HepG2 (cell line): ENCODE measurements at regions not wholly inside any gene's neighbourhood (a gene's known extent, or its start where the extent isn't known, plus 50 kb on each side); places are given as distances from the start of the nearest gene placed in this dataset.

Experiments
- ATAC-seq: fragments of 200-7000 bp; cut with Tn5 transposase; 3 replicates; pipeline ENCODE4 v1.9.1; 2020; ENCODE audit warnings: mild to moderate bottlenecking, moderate library complexity
- BruUV-seq: library from RNA; stranded (reverse); fragments of 400-500 nt; replicated peaks from 2 replicates; lab custom pipeline; 2021; lab: Mats Ljungman, UMichigan
- CTCF ChIA-PET: fragments of 300-600 bp; formaldehyde crosslinking; extraction: SDS; loops from one replicate; lab custom pipeline; 2021; ENCODE audit warnings: low total read pairs, inconsistent platforms, low intra/inter-chr PET ratio; lab: Yijun Ruan, JAX
- POLR2A ChIA-PET: fragments of 350-600 bp; sonication (Branson Sonifier 250); formaldehyde crosslinking; loops from one replicate; lab custom pipeline; 2020; ENCODE audit warnings: antibody characterized with exemption, inconsistent platforms; lab: Yijun Ruan, JAX
- DNase-seq: peaks from one replicate; pipeline ENCODE4 v3.0.0-alpha.2; 2015; ENCODE audit warnings: low spot score
- FAIRE-seq: peaks from 3 replicates; lab custom pipeline; 2011; peaks lifted over from hg19 to GRCh38; lab: Jason Lieb, UNC
- H2AFZ ChIP-seq: one replicate; pipeline ENCODE4 v1.6.1; 2011; ENCODE audit warnings: low read length, inconsistent platforms
- H3K27ac ChIP-seq: fragments of 300-600 bp; 3 replicates; pipeline ENCODE4 v1.8.0; 2011; ENCODE audit warnings: mixed run types, mild to moderate bottlenecking, mixed read lengths, low read length, inconsistent platforms; ENCODE audit not compliant: insufficient read depth; ENCODE audit errors: extremely low read length
- H3K27me3 ChIP-seq, 2 experiments: fragments of 200-600 bp in 1 of 2; 2 replicates in 1 of 2; 3 replicates in 1 of 2; pipeline versions ENCODE4 v1.6.0 to v1.8.0; 2011; ENCODE audit warnings: low read length in 2 of 2, mild to moderate bottlenecking in 2 of 2, moderate library complexity in 2 of 2, inconsistent platforms in 1 of 2; ENCODE audit not compliant: insufficient read depth in 2 of 2, control insufficient read depth in 1 of 2
- H3K36me3 ChIP-seq, 2 experiments: fragments of 200-600 bp in 1 of 2; replicated peaks in 1 of 2; 2 replicates in 1 of 2; 3 replicates in 1 of 2; pipeline versions ENCODE4 v1.5.1 to v1.8.0; 2011; ENCODE audit warnings: low read length in 2 of 2, inconsistent platforms in 1 of 2; ENCODE audit not compliant: insufficient read depth in 2 of 2, control insufficient read depth in 1 of 2
- H3K4me1 ChIP-seq: 2 replicates; pipeline ENCODE4 v1.5.1; 2012; ENCODE audit warnings: low read length, inconsistent platforms; ENCODE audit not compliant: insufficient read depth
- H3K4me2 ChIP-seq: 2 replicates; pipeline ENCODE4 v1.6.0; 2011; ENCODE audit warnings: low read depth, low read length, inconsistent platforms
- H3K4me3 ChIP-seq, 3 experiments: fragments of 200-600 bp in 1 of 3; sonication (generic), shearing (Covaris generic) in 1 of 3; replicated peaks in 1 of 3; 2 replicates each; pipeline ENCODE4 v1.5.1; 2011 to 2016; ENCODE audit warnings: low read length in 3 of 3, inconsistent platforms in 2 of 3, low read depth in 2 of 3, mild to moderate bottlenecking in 2 of 3, control low read depth in 1 of 3, mixed read lengths in 1 of 3; ENCODE audit not compliant: insufficient read depth in 1 of 3
- H3K79me2 ChIP-seq: one replicate; pipeline ENCODE4 v1.6.1; 2011; ENCODE audit warnings: low read length, inconsistent platforms; ENCODE audit not compliant: insufficient read depth
- H3K9ac ChIP-seq: 2 replicates; pipeline ENCODE4 v1.6.0; 2011; ENCODE audit warnings: mild to moderate bottlenecking, low read depth, low read length, inconsistent platforms; ENCODE audit not compliant: insufficient read depth
- H3K9me3 ChIP-seq: 2 replicates; pipeline ENCODE4 v1.5.1; 2012; ENCODE audit warnings: mild to moderate bottlenecking, low read length
- H4K20me1 ChIP-seq: 2 replicates; pipeline ENCODE4 v1.6.0; 2011; ENCODE audit warnings: inconsistent platforms, mild to moderate bottlenecking, low read length, moderate library complexity; ENCODE audit not compliant: insufficient read depth
- CHCHD3 ChIP-seq: sonication (generic); formaldehyde crosslinking; IDR thresholded peaks from 2 replicates; pipeline ENCODE4 v1.8.0; 2022; ENCODE audit warnings: mild to moderate bottlenecking, missing genetic modification reagents, moderate library complexity
- LCORL ChIP-seq, 2 experiments: fragments of 450-650 bp in 1 of 2; sonication (generic) in 1 of 2; formaldehyde crosslinking in 1 of 2; IDR thresholded peaks; 2 replicates each; pipeline versions ENCODE4 v1.5.0 to v1.6.1; 2017 to 2020; ENCODE audit warnings: antibody characterized with exemption in 1 of 2, missing genetic modification reagents in 1 of 2
- NR2F1 ChIP-seq, 2 experiments: fragments of 450-650 bp in 1 of 2; formaldehyde crosslinking in 1 of 2; IDR thresholded peaks; 2 replicates each; pipeline versions ENCODE4 v1.5.0 to v1.6.1; 2016 to 2020; ENCODE audit warnings: mild to moderate bottlenecking in 1 of 2, missing compliant biosample characterization in 1 of 2, missing genetic modification reagents in 1 of 2, moderate library complexity in 1 of 2
- POLR2AphosphoS2 ChIP-seq: IDR thresholded peaks from 2 replicates; pipeline ENCODE4 v1.6.1; 2011; ENCODE audit warnings: low read depth, low read length, improper control_type of control experiment
- SNAI1 ChIP-seq: sonication (generic); formaldehyde crosslinking; IDR thresholded peaks from 2 replicates; pipeline ENCODE4 v1.5.0; 2020; ENCODE audit warnings: mild to moderate bottlenecking, missing genetic modification reagents, borderline replicate concordance
- ZFY ChIP-seq: sonication (generic); formaldehyde crosslinking; IDR thresholded peaks from 2 replicates; pipeline ENCODE4 v1.4.0; 2020; ENCODE audit warnings: missing genetic modification reagents
- ZNF230 ChIP-seq: sonication (generic); formaldehyde crosslinking; IDR thresholded peaks from 2 replicates; pipeline ENCODE4 v1.4.0; 2020; ENCODE audit warnings: mild to moderate bottlenecking, missing genetic modification reagents
- ZNF567 ChIP-seq: sonication (generic); formaldehyde crosslinking; IDR thresholded peaks from 2 replicates; pipeline ENCODE4 v1.8.1; 2023; ENCODE audit warnings: mild to moderate bottlenecking, missing genetic modification reagents, borderline replicate concordance
- ZNF792 ChIP-seq: IDR thresholded peaks from 2 replicates; pipeline ENCODE4 v1.6.1; 2016
- WGBS: methylation state at CpG from one replicate; pipeline ENCODE4 v1.1.6; 2017; ENCODE audit warnings: low lambda C conversion rate; 5-methylcytosine and 5-hydroxymethylcytosine counted together
- in situ Hi-C: cut with HindIII; loops from 2 replicates; pipeline ENCODE4 v1.10.0; 2017; ENCODE audit warnings: low pct_unique_long_range_greater_than_20kb; ENCODE audit not compliant: extremely low pct_ligation_motif_present
- intact Hi-C: fragments of 100-400 bp; cut with micrococcal nuclease; formaldehyde crosslinking; loops from one replicate; pipeline ENCODE4 v1.10.0; 2022; ENCODE audit not compliant: unreplicated experiment
- TF ChIP-seq, protein P1 (sequence below), 2 experiments: fragments of 450-650 bp in 1 of 2; sonication (generic) in 1 of 2; formaldehyde crosslinking; IDR thresholded peaks; 2 replicates each; pipeline versions ENCODE4 v1.5.0 to v1.8.0; 2020 to 2022; ENCODE audit warnings: mild to moderate bottlenecking in 1 of 2, missing genetic modification reagents in 1 of 2
- TF ChIP-seq, protein P2 (sequence below): sonication (generic); formaldehyde crosslinking; IDR thresholded peaks from 2 replicates; pipeline ENCODE4 v1.5.0; 2020; ENCODE audit warnings: mild to moderate bottlenecking, missing genetic modification reagents, moderate library complexity
- TF ChIP-seq, protein P3 (sequence below): sonication (generic); formaldehyde crosslinking; IDR thresholded peaks from 2 replicates; pipeline ENCODE4 v1.5.1; 2020; ENCODE audit warnings: missing genetic modification reagents, mild to moderate bottlenecking, borderline replicate concordance

DNA sequence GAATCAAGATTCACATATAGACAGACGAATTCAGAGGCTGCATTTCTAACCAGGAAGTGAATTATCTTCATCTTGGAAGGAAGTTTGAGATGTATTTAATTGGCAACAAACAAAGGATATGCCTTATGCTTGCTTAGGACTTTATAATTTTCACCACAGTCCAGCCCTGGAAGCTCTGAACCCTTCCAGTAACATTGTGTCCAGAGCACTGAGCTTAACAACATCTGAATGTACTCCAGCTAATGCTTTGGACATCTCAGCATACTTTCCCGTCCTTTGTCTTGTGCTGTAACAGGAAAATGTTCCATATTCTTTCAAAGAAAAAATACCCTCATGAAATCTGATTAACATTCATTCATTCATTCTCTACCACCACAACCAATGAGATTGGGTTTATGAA lies 136.3 kb upstream of the SPATS2L start:
- in situ Hi-C loops: no loop called here
- Histone ChIP-seq H3K4me1 (no peaks in the 10 kb centered on the region), H3K9ac (no peak overlapping the region)

More for the DNA sequence above, 136.3 kb upstream of the SPATS2L start:
- intact Hi-C loops: no loop called here
- ATAC-seq (no peak), FAIRE-seq (no peak), DNase-seq (no peak)
- no peak overlapping the region for H3K4me3 ChIP-seq
- ChIA-PET POLR2A (no interaction called here), CTCF (no interaction called here)
- H3K4me2 ChIP-seq: no peak overlapping the region
- H3K9me3 ChIP-seq: peaks cover 8% of the 10 kb centered on the region
- H3K27ac ChIP-seq: no peak overlapping the region
- H2AFZ ChIP-seq: no peak overlapping the region
- WGBS: 18% methylated on average over 2 of the region's 2 CpGs
- TF ChIP-seq, protein P1, sequence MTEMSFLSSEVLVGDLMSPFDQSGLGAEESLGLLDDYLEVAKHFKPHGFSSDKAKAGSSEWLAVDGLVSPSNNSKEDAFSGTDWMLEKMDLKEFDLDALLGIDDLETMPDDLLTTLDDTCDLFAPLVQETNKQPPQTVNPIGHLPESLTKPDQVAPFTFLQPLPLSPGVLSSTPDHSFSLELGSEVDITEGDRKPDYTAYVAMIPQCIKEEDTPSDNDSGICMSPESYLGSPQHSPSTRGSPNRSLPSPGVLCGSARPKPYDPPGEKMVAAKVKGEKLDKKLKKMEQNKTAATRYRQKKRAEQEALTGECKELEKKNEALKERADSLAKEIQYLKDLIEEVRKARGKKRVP (CRISPR knock-in tag; IDR thresholded peaks at IDR 0.05): no peak
- TF ChIP-seq POLR2AphosphoS2: no peak
- TF ChIP-seq, protein P2, sequence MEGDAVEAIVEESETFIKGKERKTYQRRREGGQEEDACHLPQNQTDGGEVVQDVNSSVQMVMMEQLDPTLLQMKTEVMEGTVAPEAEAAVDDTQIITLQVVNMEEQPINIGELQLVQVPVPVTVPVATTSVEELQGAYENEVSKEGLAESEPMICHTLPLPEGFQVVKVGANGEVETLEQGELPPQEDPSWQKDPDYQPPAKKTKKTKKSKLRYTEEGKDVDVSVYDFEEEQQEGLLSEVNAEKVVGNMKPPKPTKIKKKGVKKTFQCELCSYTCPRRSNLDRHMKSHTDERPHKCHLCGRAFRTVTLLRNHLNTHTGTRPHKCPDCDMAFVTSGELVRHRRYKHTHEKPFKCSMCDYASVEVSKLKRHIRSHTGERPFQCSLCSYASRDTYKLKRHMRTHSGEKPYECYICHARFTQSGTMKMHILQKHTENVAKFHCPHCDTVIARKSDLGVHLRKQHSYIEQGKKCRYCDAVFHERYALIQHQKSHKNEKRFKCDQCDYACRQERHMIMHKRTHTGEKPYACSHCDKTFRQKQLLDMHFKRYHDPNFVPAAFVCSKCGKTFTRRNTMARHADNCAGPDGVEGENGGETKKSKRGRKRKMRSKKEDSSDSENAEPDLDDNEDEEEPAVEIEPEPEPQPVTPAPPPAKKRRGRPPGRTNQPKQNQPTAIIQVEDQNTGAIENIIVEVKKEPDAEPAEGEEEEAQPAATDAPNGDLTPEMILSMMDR (CRISPR knock-in tag): no peak
- TF ChIP-seq, protein P3, sequence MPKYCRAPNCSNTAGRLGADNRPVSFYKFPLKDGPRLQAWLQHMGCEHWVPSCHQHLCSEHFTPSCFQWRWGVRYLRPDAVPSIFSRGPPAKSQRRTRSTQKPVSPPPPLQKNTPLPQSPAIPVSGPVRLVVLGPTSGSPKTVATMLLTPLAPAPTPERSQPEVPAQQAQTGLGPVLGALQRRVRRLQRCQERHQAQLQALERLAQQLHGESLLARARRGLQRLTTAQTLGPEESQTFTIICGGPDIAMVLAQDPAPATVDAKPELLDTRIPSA (CRISPR knock-in tag): no peak
- no peak for TF ChIP-seq LCORL (IDR thresholded peaks at IDR 0.05)
- no peak for TF ChIP-seq LCORL (CRISPR knock-in tag; IDR thresholded peaks at IDR 0.05)
- TF ChIP-seq NR2F1 (CRISPR knock-in tag; IDR thresholded peaks at IDR 0.05): no peak
- TF ChIP-seq CHCHD3 (CRISPR knock-in tag): no peak
- no peak for TF ChIP-seq ZNF230 (CRISPR knock-in tag)
- TF ChIP-seq ZNF567 (CRISPR knock-in tag): no peak
- TF ChIP-seq SNAI1 (CRISPR knock-in tag): no peak
- no peak for TF ChIP-seq ZFY (CRISPR knock-in tag)
- TF ChIP-seq ZNF792 (CRISPR knock-in tag): no peak
- H3K79me2 ChIP-seq: no peaks in the 10 kb centered on the region
- BruUV-seq: no TSS peak
- H3K36me3 ChIP-seq: no peaks in the 10 kb centered on the region
- peaks cover 0 to 17% of the 10 kb centered on the region in 2 experiments; a peak in 2 of 5 replicates for H3K27me3 ChIP-seq
- H4K20me1 ChIP-seq: no peaks in the 10 kb centered on the region
